Calu3 (cell line): ENCODE measurements at regions not wholly inside any gene's neighbourhood (a gene's known extent, or its start where the extent isn't known, plus 50 kb on each side); places are given as distances from the start of the nearest gene placed in this dataset.
"Not testable (repeated sequence)": the region's sequence is repeated elsewhere in the genome, so short reads cannot be mapped to it uniquely, and the experiment has no call there.

Experiments
- BruUV-seq: library from RNA; stranded (reverse); fragments of 400-500 nt; replicated peaks from 2 replicates; lab custom pipeline; 2021; lab: Mats Ljungman, UMichigan
- CTCF ChIA-PET: fragments of 300-600 bp; sonication (Branson Sonifier 250); formaldehyde crosslinking; loops from one replicate; lab custom pipeline; 2022; ENCODE audit warnings: antibody characterized with exemption; lab: Charles Lee
- DNase-seq: peaks from one replicate; pipeline ENCODE4 v3.0.0; 2022
- H3K27ac Mint-ChIP-seq: one replicate; pipeline ENCODE4 v1.8.0; 2022; ENCODE audit warnings: mixed read lengths; ENCODE audit not compliant: unreplicated experiment
- H3K27me3 Mint-ChIP-seq: one replicate; pipeline ENCODE4 v1.8.0; 2022; ENCODE audit warnings: mixed read lengths; ENCODE audit not compliant: unreplicated experiment
- H3K36me3 Mint-ChIP-seq: one replicate; pipeline ENCODE4 v1.8.0; 2022; ENCODE audit warnings: mild to moderate bottlenecking, moderate library complexity, mixed read lengths; ENCODE audit not compliant: insufficient read depth, unreplicated experiment
- H3K4me1 Mint-ChIP-seq: one replicate; pipeline ENCODE4 v1.8.0; 2022; ENCODE audit warnings: mild to moderate bottlenecking, low read depth, mixed read lengths; ENCODE audit not compliant: unreplicated experiment
- H3K4me3 Mint-ChIP-seq: one replicate; pipeline ENCODE4 v1.8.0; 2022; ENCODE audit warnings: mild to moderate bottlenecking, low read depth, moderate library complexity, mixed read lengths; ENCODE audit not compliant: unreplicated experiment
- H3K9me3 Mint-ChIP-seq: one replicate; pipeline ENCODE4 v1.8.0; 2022; ENCODE audit warnings: low read depth, mixed read lengths; ENCODE audit not compliant: unreplicated experiment
- CTCF ChIP-seq: fragments of 200-600 bp; IDR thresholded peaks from one replicate; pipeline ENCODE4 v1.8.0; 2022; ENCODE audit warnings: antibody characterized with exemption; ENCODE audit not compliant: unreplicated experiment
- intact Hi-C: fragments of 100-400 bp; cut with micrococcal nuclease; formaldehyde crosslinking; loops from one replicate; pipeline ENCODE4 v1.10.0; 2022; ENCODE audit not compliant: unreplicated experiment

GRCh38 chr2:122800781-122801180 is 1045.3 kb downstream of the TSN start:
- intact Hi-C loops: no loop called here
- no peak overlapping the region for H3K27ac Mint-ChIP-seq
- H3K27me3 Mint-ChIP-seq: no peaks in the 10 kb centered on the region
- H3K9me3 Mint-ChIP-seq: peaks cover 5% of the 10 kb centered on the region
- no peak for TF ChIP-seq CTCF
- H3K36me3 Mint-ChIP-seq: no peaks in the 10 kb centered on the region
- H3K4me3 Mint-ChIP-seq: no peak overlapping the region
- H3K4me1 Mint-ChIP-seq: no peaks in the 10 kb centered on the region
- CTCF ChIA-PET: no interaction called here
- BruUV-seq: no TSS peak
- DNase-seq: no peak

- no peak overlapping the region for H3K27ac Mint-ChIP-seq
- H3K36me3 Mint-ChIP-seq: no peaks in the 10 kb centered on the region
- intact Hi-C loops: no loop called here
- peaks cover 8% of the 10 kb centered on the region for H3K9me3 Mint-ChIP-seq
- TF ChIP-seq CTCF: no peak
- no peaks in the 10 kb centered on the region for H3K27me3 Mint-ChIP-seq
- CTCF ChIA-PET: no interaction called here
- BruUV-seq: no TSS peak
- no peak overlapping the region for H3K4me3 Mint-ChIP-seq
- H3K4me1 Mint-ChIP-seq: no peaks in the 10 kb centered on the region
- DNase-seq: no peak
Observed at GRCh38 chr2:122804494-122804893, 1049.0 kb downstream of the TSN start.

- intact Hi-C loops: no loop called here
- Mint-ChIP-seq H3K27ac (no peak overlapping the region), H3K9me3 (peaks cover 8% of the 10 kb centered on the region), H3K4me1 (no peaks in the 10 kb centered on the region), H3K36me3 (no peaks in the 10 kb centered on the region), H3K27me3 (no peaks in the 10 kb centered on the region), H3K4me3 (no peak overlapping the region)
- CTCF ChIA-PET: no interaction called here
- TF ChIP-seq CTCF: no peak
- no TSS peak for BruUV-seq
- DNase-seq: no peak
Observed at GRCh38 chr2:122805346-122805745, 1049.9 kb downstream of the TSN start.

- Mint-ChIP-seq H3K27me3 (no peaks in the 10 kb centered on the region), H3K27ac (peak overlapping the region; percentile 16), H3K9me3 (peaks cover 14% of the 10 kb centered on the region), H3K4me3 (no peak overlapping the region), H3K4me1 (no peaks in the 10 kb centered on the region), H3K36me3 (no peaks in the 10 kb centered on the region)
- CTCF ChIA-PET: no interaction called here
- no peak for TF ChIP-seq CTCF
- no TSS peak for BruUV-seq
- DNase-seq: peak; percentile 7
- intact Hi-C loops: no loop called here
Observed at GRCh38 chr2:122808286-122808969, 1053.0 kb downstream of the TSN start.

GRCh38 chr2:122812214-122812613 is 1056.8 kb downstream of the TSN start:
- H3K27me3 Mint-ChIP-seq, H3K36me3 Mint-ChIP-seq, H3K4me1 Mint-ChIP-seq, H3K27ac Mint-ChIP-seq, BruUV-seq, DNase-seq, H3K4me3 Mint-ChIP-seq, CTCF ChIA-PET, intact Hi-C loops: not testable (repeated sequence)
- H3K9me3 Mint-ChIP-seq: peaks cover 13% of the 10 kb centered on the region
